Occipital lobe (tissue), 1 donor: ENCODE measurements at regions not wholly inside any gene's neighbourhood (a gene's known extent, or its start where the extent isn't known, plus 50 kb on each side); places are given as distances from the start of the nearest gene placed in this dataset.
A peak's percentile ranks its signal among the peaks of the same experiment; 100 is the strongest.

Experiments
- DNase-seq: peaks from one replicate; lab custom pipeline; 2025; lab: John Stamatoyannopoulos, UW

DNA sequence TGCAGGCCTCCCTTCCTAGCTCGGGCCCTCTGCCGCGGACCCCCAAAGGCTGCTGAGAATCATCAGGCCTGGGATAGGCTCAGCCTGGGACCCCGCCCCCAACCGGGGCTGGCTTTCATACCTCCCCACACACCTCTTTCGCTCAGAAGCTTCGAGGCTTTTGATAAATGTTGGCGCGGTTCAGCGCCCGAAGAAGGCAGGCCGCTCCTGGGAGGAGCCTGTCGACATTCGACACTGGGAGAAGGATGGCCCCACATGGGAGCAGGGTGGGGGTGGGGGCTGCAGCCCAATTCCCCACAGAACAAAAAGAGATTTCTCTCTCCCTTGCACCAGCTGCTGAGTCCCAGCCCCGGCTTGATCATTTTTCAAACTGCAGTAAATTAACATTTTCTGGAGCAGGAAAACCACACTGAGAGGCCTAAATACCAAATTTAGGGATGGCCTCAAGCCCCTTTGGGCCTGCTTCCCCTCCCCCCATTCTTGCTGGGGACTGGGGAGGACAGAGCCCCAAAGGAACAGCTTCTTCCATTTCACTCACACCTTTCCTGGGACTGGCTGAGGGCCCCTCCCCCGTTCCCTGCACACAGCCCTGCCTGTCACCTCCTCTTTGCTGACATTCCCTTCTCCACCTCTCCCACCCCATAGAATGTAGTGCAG, 112.9 kb upstream of the PJA1 start:
- no peak for DNase-seq

DNA sequence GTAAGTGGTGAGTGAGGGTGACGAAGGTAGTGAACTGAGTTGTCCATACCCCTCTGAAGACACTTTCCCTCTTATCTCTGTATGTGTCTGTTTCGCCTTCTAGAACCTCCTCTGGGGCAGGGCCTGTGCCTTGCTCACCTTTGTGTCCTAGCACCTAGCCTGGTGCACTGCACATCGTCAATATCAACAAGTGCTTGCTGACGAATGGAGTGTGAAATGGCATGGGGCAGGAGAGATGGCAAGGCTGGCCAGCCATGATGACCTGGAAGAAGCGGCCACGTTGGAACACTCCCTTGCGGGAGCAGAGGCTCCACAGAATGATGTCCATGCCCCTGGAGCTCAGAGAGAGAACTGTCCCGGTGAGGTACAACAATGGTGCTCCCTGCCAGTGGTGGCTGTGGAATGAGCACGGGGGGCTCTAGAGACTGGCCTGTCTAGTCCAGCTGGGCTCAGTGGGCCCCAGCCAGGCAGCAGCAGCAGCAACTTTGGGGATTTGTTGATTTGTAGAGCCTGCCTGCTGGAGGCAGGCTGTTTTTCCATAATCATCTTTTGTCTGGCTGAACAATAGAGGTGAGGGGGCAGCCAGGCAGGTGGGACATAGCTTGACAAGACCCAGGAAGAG, 112.2 kb upstream of the PJA1 start:
- DNase-seq = no peak

DNA sequence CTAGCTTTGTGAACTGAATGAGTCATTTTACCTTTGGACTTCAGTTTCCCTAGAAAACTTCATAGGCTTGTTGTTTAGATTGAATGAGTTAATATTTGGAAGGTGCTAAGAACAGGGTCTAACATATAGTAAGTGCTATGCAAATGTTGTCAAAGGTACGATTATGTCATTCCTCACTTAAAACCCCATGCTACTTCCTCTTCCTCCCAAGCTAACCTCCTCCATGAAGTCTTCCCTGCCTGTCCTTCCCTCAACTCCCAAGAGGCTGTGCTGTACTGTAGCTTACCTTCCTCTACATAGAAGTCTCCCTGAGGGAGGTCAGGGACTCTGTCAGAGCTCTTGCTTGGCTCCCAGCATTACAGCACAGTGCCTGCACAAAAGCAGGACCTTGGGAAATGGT, 103.4 kb upstream of the PJA1 start:
- no peak for DNase-seq

- no peak for DNase-seq
Measured at GRCh38 chrX:69264158-69264581, 98.9 kb upstream of the PJA1 start.

- no peak for DNase-seq
Measured at GRCh38 chrX:69263251-69263820, 98.1 kb upstream of the PJA1 start.

DNA sequence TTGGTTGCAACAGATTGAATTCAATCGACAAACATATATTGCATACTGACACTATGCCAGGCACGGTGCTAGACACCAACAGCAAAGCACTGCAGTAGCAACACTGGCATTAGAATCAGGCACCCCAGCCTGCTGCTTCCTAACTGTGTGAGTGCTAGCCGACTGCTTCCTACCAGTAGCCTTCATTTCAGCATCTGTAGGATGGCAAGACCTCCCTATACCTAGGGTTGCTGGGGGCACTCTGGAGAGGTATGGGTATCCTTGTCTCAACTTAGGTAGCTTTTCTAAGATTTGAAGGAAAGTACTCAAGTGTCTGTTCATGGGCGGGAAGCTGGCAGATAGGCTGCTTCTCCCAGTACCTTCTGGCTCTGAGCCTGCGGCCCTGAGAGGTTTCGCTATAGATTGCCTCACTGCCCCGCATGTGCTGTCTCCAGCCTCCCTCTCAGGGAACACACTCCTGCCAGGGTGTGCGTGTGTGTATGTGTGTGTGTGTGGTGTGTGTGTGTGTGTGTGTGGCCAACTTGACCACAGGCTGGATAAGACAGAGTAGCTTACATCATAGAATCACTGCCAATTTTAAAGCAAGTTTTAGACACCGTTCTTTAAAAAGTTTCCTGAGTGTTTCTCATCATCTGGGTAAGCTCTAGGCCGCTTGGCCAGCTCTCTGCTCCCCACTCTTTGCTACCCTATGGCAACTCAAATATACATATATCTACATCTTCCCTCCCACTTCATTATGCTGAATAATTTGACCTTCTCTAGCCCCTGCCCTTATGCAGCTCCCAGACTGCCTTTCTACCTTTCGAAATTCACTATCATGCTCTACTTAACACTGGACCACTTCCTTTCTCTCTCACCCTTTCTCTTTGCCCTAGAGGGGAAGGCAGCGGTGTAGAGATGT, 97.0 kb upstream of the PJA1 start:
- no peak for DNase-seq

GRCh38 chrX:69260169-69260568, 94.9 kb upstream of the PJA1 start:
- no peak for DNase-seq

DNA sequence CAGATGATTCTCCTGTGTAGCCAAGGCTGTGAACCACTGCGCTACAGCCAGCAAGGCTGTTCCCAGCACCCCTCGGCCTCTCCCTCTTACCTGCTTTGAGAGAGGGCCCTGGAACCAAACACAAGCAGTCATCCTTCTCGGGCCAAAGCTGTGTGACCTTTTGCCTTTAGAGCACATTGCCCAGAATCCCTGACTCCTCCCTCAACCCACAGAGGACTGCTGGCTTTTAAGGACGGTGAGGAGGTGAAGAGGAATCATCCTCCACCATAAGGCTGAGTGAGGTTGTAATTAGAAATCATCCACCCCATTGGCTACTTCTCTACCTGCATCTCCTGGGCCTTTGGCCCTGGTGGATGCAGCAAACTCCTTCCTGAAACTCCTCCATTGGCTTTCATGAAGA, 93.6 kb upstream of the PJA1 start:
- DNase-seq = no peak

DNA sequence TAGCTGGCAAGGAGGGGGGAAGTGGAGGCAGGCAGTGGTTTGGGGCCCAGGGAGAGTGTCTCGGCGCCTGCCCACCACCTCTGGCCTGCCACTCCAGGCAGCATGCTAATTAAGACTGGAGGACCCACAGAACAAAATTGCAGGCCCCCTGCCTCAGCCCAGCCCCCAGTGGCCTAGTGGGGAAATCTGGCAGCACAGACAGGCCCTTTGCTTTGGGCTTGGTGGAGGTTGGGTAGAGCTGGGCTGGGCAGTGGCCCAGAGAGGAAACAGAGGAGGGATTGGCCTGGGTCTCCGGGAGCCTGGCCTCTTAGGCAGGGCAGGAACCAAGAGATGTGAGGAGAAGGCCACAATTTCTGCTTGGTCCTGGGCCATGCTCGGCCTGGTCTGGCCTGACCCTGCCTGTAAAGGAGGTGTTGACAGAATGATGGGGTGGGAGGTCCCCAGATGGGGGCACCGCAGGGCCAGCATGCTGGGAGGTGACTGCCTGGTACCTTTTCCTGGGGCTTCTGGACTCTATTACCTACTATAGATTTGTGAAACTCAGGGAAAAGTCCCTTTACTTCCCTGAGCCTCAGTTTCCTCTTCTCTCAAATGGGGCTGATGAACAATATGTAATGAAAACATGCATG, 92.4 kb upstream of the PJA1 start:
- no peak for DNase-seq

- DNase-seq = no peak
Measured at GRCh38 chrX:69256291-69256565, 91.0 kb upstream of the PJA1 start.

DNA sequence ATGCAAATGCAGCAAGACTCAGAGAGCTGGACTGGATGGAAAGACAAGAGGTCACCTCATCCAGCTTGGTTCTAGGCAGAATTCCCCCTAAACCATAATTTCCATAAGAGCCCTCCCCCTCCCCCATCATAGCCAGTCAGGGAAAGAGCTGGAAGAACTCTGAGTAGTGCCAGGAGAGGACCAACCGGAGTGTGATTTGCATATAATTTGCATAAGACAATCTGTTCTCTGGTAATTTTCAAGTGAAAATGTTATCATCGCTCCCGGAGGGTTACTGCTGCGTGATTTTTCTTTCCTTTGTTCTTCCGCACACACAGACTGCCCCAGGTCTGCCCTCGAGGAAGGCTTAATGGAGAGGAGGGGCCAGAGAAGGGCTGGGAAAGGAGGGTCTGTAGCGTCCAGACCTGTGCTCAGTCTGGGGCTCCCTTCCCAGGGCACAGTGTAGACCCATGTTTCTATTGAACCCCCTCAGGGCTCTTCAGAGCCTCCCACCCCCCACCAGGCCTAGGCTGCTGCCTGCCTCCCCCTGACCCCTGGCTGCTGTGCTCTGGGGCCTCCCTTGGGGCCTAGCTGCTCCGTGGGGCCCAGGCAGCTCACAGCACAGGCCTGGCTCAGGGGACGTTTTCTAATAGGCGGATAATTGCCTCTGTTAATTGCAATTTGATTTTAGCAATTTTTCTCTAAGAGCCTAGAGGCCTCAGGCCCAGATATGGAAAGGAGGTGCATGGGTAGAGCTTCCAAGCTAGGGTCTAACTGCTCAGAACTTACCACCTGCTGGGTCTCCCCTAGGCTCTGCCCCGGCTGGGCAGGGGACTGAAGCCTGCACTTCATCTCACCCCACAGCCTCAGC, 90.4 kb upstream of the PJA1 start:
- no peak for DNase-seq

- no peak for DNase-seq
Measured at GRCh38 chrX:69253821-69254220, 88.6 kb upstream of the PJA1 start.

GRCh38 chrX:69243276-69243675, 78.0 kb upstream of the PJA1 start:
- DNase-seq = no peak

- DNase-seq = no peak
Measured at GRCh38 chrX:69238887-69239231, 73.6 kb upstream of the PJA1 start.

GRCh38 chrX:69238114-69238886, 73.0 kb upstream of the PJA1 start:
- peak; percentile 56 for DNase-seq

DNA sequence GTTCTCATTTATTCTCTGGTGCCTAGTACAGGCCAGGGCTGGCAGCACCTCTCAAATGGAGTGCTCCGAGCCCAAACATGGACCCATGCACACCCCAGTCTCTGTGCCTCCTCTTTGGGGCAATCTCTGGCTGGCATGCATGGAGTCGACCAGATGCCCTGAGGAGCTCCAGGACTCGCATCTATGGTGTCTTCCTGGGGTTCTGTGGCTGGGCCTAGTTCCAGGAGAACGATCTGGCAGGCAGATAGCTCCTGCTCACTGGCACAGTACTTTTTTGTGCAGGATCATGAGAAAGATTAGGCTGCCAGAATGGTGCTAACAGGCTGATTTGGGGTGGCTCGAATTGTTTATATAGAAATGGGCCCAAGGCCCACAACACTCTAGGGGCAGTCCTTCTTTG, 72.0 kb upstream of the PJA1 start:
- no peak for DNase-seq

- no peak for DNase-seq
Measured at GRCh38 chrX:69236641-69237040, 71.4 kb upstream of the PJA1 start.

GRCh38 chrX:69234624-69235023, 69.4 kb upstream of the PJA1 start:
- no peak for DNase-seq

GRCh38 chrX:69232945-69233344, 67.7 kb upstream of the PJA1 start:
- DNase-seq = no peak

DNA sequence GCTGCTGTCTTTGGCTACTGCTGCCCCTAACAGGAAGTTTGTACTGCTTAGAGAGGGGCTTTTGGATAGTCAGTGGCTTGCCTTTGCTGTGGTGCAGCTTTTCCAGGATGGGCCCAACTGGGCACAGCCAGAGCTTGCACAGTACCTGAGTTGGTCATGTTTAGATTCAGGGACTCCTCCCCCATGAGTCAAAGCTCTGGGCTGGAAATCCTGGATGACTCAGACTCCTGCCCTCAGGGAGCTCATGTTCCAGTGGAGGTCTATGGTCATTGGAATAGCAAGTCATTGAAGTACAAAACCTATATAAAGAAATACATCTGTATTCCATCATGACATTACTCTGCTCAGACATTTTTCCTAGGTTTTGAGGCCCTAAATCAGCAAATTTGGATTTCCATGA, 66.7 kb upstream of the PJA1 start:
- DNase-seq = no peak
